Suprapubic skin (tissue), 3 donors: ENCODE measurements at regions not wholly inside any gene's neighbourhood (a gene's known extent, or its start where the extent isn't known, plus 50 kb on each side); places are given as distances from the start of the nearest gene placed in this dataset.

ENCODE experiments used
- CTCF ChIP-seq, 2 donors: fragments of 200-600 bp in 1 of 2; fragments of 450-650 bp in 1 of 2; sonication (generic) in 1 of 2; IDR thresholded peaks; one replicate each; pipeline ENCODE4 v1.5.1; 2016 to 2019; ENCODE audit warnings: antibody characterized with exemption in 2 of 2, mild to moderate bottlenecking in 1 of 2, moderate library complexity in 1 of 2
- POLR2AphosphoS5 ChIP-seq, 3 donors: sonication (generic); formaldehyde crosslinking; IDR thresholded peaks; one replicate each; pipeline ENCODE4 v1.6.1; 2017; ENCODE audit warnings: antibody characterized with exemption in 3 of 3

DNA sequence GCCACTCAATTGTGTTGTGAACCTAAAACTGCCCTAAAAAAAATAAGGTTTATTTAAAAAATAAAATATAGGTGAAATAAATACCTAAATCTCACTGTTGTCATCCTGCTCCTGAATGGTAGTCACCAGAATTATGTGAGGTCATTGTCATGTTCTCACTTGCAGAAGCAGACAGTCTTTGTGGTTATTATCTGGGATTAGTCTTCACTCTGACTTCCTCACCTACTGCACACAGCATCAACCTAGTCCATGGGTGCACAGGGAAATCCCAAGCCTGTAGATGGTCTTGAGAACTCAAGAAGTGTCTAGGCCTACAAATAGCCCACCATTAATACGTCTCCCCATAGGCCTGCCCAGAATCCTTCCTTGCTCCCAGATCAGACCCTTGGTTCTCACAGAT, 97.0 kb downstream of the FOXF2 start:
- TF ChIP-seq CTCF (IDR thresholded peaks at IDR 0.05) (no peak), POLR2AphosphoS5 (IDR thresholded peaks at IDR 0.05) (no peak)
